ENCODE measurements at regions not wholly inside any gene's neighbourhood (a gene's known extent, or its start where the extent isn't known, plus 50 kb on each side); places are given as distances from the start of the nearest gene placed in this dataset.
A peak's percentile ranks its signal among the peaks of the same experiment; 100 is the strongest.

- Histone ChIP-seq H3K4me1 (ENCODE audit: control insufficient read depth, extremely low read depth, insufficient read depth, low read length) (no peaks in the 10 kb centered on the region), H2AFZ (ENCODE audit: low read length) (no peak overlapping the region), H3K4me3 (replicated peaks in 1 of 4; ENCODE audit: control extremely low read depth in 1 of 4, insufficient read depth in 1 of 4, low read depth in 3 of 4, low read length in 4 of 4) (no peak overlapping the region)
Observed at GRCh38 chr9:92187989-92188714, 72.9 kb upstream of the SPTLC1 start.

GRCh38 chr9:92187390-92187789 lies 72.2 kb upstream of the SPTLC1 start:
- no peak overlapping the region for H3K27ac ChIP-seq (ENCODE audit: insufficient read depth, low read length)
- H3K9ac ChIP-seq (ENCODE audit: insufficient read depth, low read length): no peak overlapping the region
- no peak overlapping the region for H3K4me3 ChIP-seq (replicated peaks in 1 of 4; ENCODE audit: control extremely low read depth in 1 of 4, insufficient read depth in 1 of 4, low read depth in 3 of 4, low read length in 4 of 4)
- DNase-seq (ENCODE audit: low read depth in 2 of 2): no peak
- no peak overlapping the region for H2AFZ ChIP-seq (ENCODE audit: low read length)
- TF ChIP-seq CTCF (conservative IDR thresholded peaks at IDR 0.05 in 1 of 2, IDR thresholded peaks at IDR 0.05 in 1 of 2; ENCODE audit: low read depth in 1 of 2, low read length in 2 of 2): no peak
- TF ChIP-seq EZH2 (IDR thresholded peaks at IDR 0.05; ENCODE audit: low read length, missing control alignments): no peak
- no peak overlapping the region for H3K4me2 ChIP-seq (ENCODE audit: extremely low read depth, insufficient read depth, low read length)
- no peaks in the 10 kb centered on the region for H3K79me2 ChIP-seq (ENCODE audit: control insufficient read depth, insufficient read depth, low read length)
- H3K9me3 ChIP-seq (ENCODE audit: control insufficient read depth, insufficient read depth, low read depth, low read length): no peaks in the 10 kb centered on the region
- no peaks in the 10 kb centered on the region for H3K36me3 ChIP-seq (ENCODE audit: control insufficient read depth, insufficient read depth, low read length)
- no peaks in the 10 kb centered on the region for H3K4me1 ChIP-seq (ENCODE audit: control insufficient read depth, extremely low read depth, insufficient read depth, low read length)
- no peaks in the 10 kb centered on the region for H4K20me1 ChIP-seq (ENCODE audit: control insufficient read depth, extremely low read depth, insufficient read depth, low read length)
- peaks cover 2% of the 10 kb centered on the region for H3K27me3 ChIP-seq (ENCODE audit: control insufficient read depth, insufficient read depth, low read length)

More at GRCh38 chr9:92187989-92188714, 72.9 kb upstream of the SPTLC1 start:
- Histone ChIP-seq H3K9ac (ENCODE audit: insufficient read depth, low read length) (no peak overlapping the region), H3K36me3 (ENCODE audit: control insufficient read depth, insufficient read depth, low read length) (no peaks in the 10 kb centered on the region), H4K20me1 (ENCODE audit: control insufficient read depth, extremely low read depth, insufficient read depth, low read length) (no peaks in the 10 kb centered on the region), H3K4me2 (ENCODE audit: extremely low read depth, insufficient read depth, low read length) (no peak overlapping the region), H3K9me3 (ENCODE audit: control insufficient read depth, insufficient read depth, low read depth, low read length) (no peaks in the 10 kb centered on the region), H3K27me3 (ENCODE audit: control insufficient read depth, insufficient read depth, low read length) (peaks cover 2% of the 10 kb centered on the region), H3K79me2 (ENCODE audit: control insufficient read depth, insufficient read depth, low read length) (no peaks in the 10 kb centered on the region), H3K27ac (ENCODE audit: insufficient read depth, low read length) (no peak overlapping the region)
- peak in 1 of 2 donors; percentile 20 for DNase-seq (ENCODE audit: low read depth in 2 of 2)
- TF ChIP-seq CTCF (conservative IDR thresholded peaks at IDR 0.05 in 1 of 2, IDR thresholded peaks at IDR 0.05 in 1 of 2; ENCODE audit: low read depth in 1 of 2, low read length in 2 of 2) (no peak), EZH2 (IDR thresholded peaks at IDR 0.05; ENCODE audit: low read length, missing control alignments) (no peak)

- Histone ChIP-seq H3K27ac (ENCODE audit: insufficient read depth, low read length) (no peak overlapping the region), H2AFZ (ENCODE audit: low read length) (no peak overlapping the region), H3K36me3 (ENCODE audit: control insufficient read depth, insufficient read depth, low read length) (no peaks in the 10 kb centered on the region), H3K4me1 (ENCODE audit: control insufficient read depth, extremely low read depth, insufficient read depth, low read length) (no peaks in the 10 kb centered on the region), H3K9me3 (ENCODE audit: control insufficient read depth, insufficient read depth, low read depth, low read length) (no peaks in the 10 kb centered on the region), H3K4me3 (replicated peaks in 1 of 4; ENCODE audit: control extremely low read depth in 1 of 4, insufficient read depth in 1 of 4, low read depth in 3 of 4, low read length in 4 of 4) (no peak overlapping the region), H3K27me3 (ENCODE audit: control insufficient read depth, insufficient read depth, low read length) (peaks cover 2% of the 10 kb centered on the region), H3K4me2 (ENCODE audit: extremely low read depth, insufficient read depth, low read length) (no peak overlapping the region), H3K9ac (ENCODE audit: insufficient read depth, low read length) (no peak overlapping the region), H3K79me2 (ENCODE audit: control insufficient read depth, insufficient read depth, low read length) (no peaks in the 10 kb centered on the region), H4K20me1 (ENCODE audit: control insufficient read depth, extremely low read depth, insufficient read depth, low read length) (no peaks in the 10 kb centered on the region)
- no peak for DNase-seq (ENCODE audit: low read depth in 2 of 2)
- TF ChIP-seq CTCF (conservative IDR thresholded peaks at IDR 0.05 in 1 of 2, IDR thresholded peaks at IDR 0.05 in 1 of 2; ENCODE audit: low read depth in 1 of 2, low read length in 2 of 2) (no peak), EZH2 (IDR thresholded peaks at IDR 0.05; ENCODE audit: low read length, missing control alignments) (no peak)
Observed at GRCh38 chr9:92186631-92187030, 71.4 kb upstream of the SPTLC1 start.

Data from fibroblast of lung (primary cell).